GM19238 (cell line): ENCODE measurements at regions not wholly inside any gene's neighbourhood (a gene's known extent, or its start where the extent isn't known, plus 50 kb on each side); places are given as distances from the start of the nearest gene placed in this dataset.
"Not testable (repeated sequence)": the region's sequence is repeated elsewhere in the genome, so short reads cannot be mapped to it uniquely, and the experiment has no call there.

Experiments
- DNase-seq: peaks from one replicate; pipeline ENCODE4 v3.0.0; 2011; ENCODE audit warnings: low spot score; ENCODE audit not compliant: insufficient read length

- DNase-seq, result not testable (repeated sequence)
These were observed 197.8 kb downstream of the ALG10 start for GRCh38 chr12:34220079-34220478.

- no peak for DNase-seq
These were observed 201.3 kb downstream of the ALG10 start for GRCh38 chr12:34223640-34224039.

- DNase-seq, result not testable (repeated sequence)
These were observed 203.7 kb downstream of the ALG10 start for GRCh38 chr12:34226044-34226443.

- DNase-seq, result not testable (repeated sequence)
These were observed 205.8 kb downstream of the ALG10 start for GRCh38 chr12:34228046-34228445.

- DNase-seq, result not testable (repeated sequence)
These were observed 206.7 kb downstream of the ALG10 start for GRCh38 chr12:34229033-34229432.

GRCh38 chr12:34233618-34234017 is 211.3 kb downstream of the ALG10 start:
- DNase-seq, result no peak

- DNase-seq, result no peak
These were observed 213.8 kb downstream of the ALG10 start for GRCh38 chr12:34236073-34236472.

GRCh38 chr12:34244608-34245007 is 222.3 kb downstream of the ALG10 start:
- no peak for DNase-seq

- no peak for DNase-seq
These were observed 227.0 kb downstream of the ALG10 start for GRCh38 chr12:34249271-34249670.

- DNase-seq, result not testable (repeated sequence)
These were observed 229.6 kb downstream of the ALG10 start for GRCh38 chr12:34251879-34252278.

GRCh38 chr12:34253674-34254073 is 231.4 kb downstream of the ALG10 start:
- DNase-seq, result no peak

- DNase-seq, result no peak
These were observed 234.8 kb downstream of the ALG10 start for GRCh38 chr12:34257093-34257492.

GRCh38 chr12:34262140-34262539 is 239.8 kb downstream of the ALG10 start:
- not testable (repeated sequence) for DNase-seq

- DNase-seq, result no peak
These were observed 241.8 kb downstream of the ALG10 start for GRCh38 chr12:34264110-34264509.

- not testable (repeated sequence) for DNase-seq
These were observed 251.4 kb downstream of the ALG10 start for GRCh38 chr12:34273703-34274102.

GRCh38 chr12:34275129-34275528 is 252.8 kb downstream of the ALG10 start:
- DNase-seq, result no peak

GRCh38 chr12:34286483-34286882 is 264.2 kb downstream of the ALG10 start:
- no peak for DNase-seq

- no peak for DNase-seq
These were observed 264.6 kb downstream of the ALG10 start for GRCh38 chr12:34286934-34287333.

GRCh38 chr12:34287437-34287836 is 265.1 kb downstream of the ALG10 start:
- no peak for DNase-seq

- DNase-seq, result no peak
These were observed 266.0 kb downstream of the ALG10 start for GRCh38 chr12:34287986-34288962.

- DNase-seq, result no peak
These were observed 266.7 kb downstream of the ALG10 start for GRCh38 chr12:34288963-34289345.

- DNase-seq, result no peak
These were observed 267.4 kb downstream of the ALG10 start for GRCh38 chr12:34289431-34290380.
